GM12873 (cell line): ENCODE measurements at regions not wholly inside any gene's neighbourhood (a gene's known extent, or its start where the extent isn't known, plus 50 kb on each side); places are given as distances from the start of the nearest gene placed in this dataset.

ENCODE experiments used
- CTCF ChIP-seq: IDR thresholded peaks from 2 replicates; pipeline ENCODE4 v1.5.1; 2012; ENCODE audit warnings: low read depth, mild to moderate bottlenecking, moderate library complexity, low read length, control low read depth; ENCODE audit not compliant: insufficient read depth; ENCODE audit errors: missing control alignments

GRCh38 chr5:104733063-104733669 is 1170.6 kb upstream of the NUDT12 start:
- TF ChIP-seq CTCF: no peak

- TF ChIP-seq CTCF: no peak
Measured at GRCh38 chr5:104731331-104731730, 1168.7 kb upstream of the NUDT12 start.

- no peak for TF ChIP-seq CTCF
Measured at GRCh38 chr5:104708027-104708426, 1145.4 kb upstream of the NUDT12 start.

GRCh38 chr5:104706600-104706999 is 1144.0 kb upstream of the NUDT12 start:
- TF ChIP-seq CTCF: no peak

- no peak for TF ChIP-seq CTCF
Measured at GRCh38 chr5:104702212-104702611, 1139.6 kb upstream of the NUDT12 start.

- TF ChIP-seq CTCF: no peak
Measured at GRCh38 chr5:104699438-104699837, 1136.8 kb upstream of the NUDT12 start.

GRCh38 chr5:104661256-104661655 is 1098.7 kb upstream of the NUDT12 start:
- no peak for TF ChIP-seq CTCF
